Liver (tissue), 8 donors: ENCODE measurements at regions not wholly inside any gene's neighbourhood (a gene's known extent, or its start where the extent isn't known, plus 50 kb on each side); places are given as distances from the start of the nearest gene placed in this dataset.

ENCODE experiments used
- DNase-seq: peaks from one replicate; pipeline ENCODE4 v3.0.0-alpha.2; 2017; ENCODE audit warnings: low spot score
- H3K27ac ChIP-seq, 2 donors: one replicate each; pipeline ENCODE4 v1.7.0; 2013; ENCODE audit warnings: inconsistent platforms in 2 of 2, low read length in 2 of 2, control low read depth in 1 of 2, low read depth in 1 of 2, mild to moderate bottlenecking in 1 of 2
- H3K27me3 ChIP-seq, 4 donors: one replicate each; pipeline versions ENCODE4 v1.6.1 to v1.7.0; 2013; ENCODE audit warnings: low read length in 3 of 4, inconsistent platforms in 1 of 4, mild to moderate bottlenecking in 1 of 4, moderate library complexity in 1 of 4; ENCODE audit not compliant: control insufficient read depth in 4 of 4, insufficient read depth in 4 of 4
- H3K36me3 ChIP-seq, 4 donors: one replicate each; pipeline versions ENCODE4 v1.6.1 to v1.7.0; 2013; ENCODE audit warnings: low read length in 3 of 4, mild to moderate bottlenecking in 3 of 4, low read depth in 1 of 4, moderate library complexity in 1 of 4; ENCODE audit not compliant: control insufficient read depth in 4 of 4, insufficient read depth in 3 of 4
- H3K4me1 ChIP-seq, 4 donors: one replicate each; pipeline versions ENCODE4 v1.6.1 to v1.7.0; 2013; ENCODE audit warnings: low read length in 3 of 4, mild to moderate bottlenecking in 3 of 4, moderate library complexity in 1 of 4; ENCODE audit not compliant: control insufficient read depth in 4 of 4, insufficient read depth in 4 of 4
- H3K4me3 ChIP-seq, 3 donors: one replicate each; pipeline versions ENCODE4 v1.6.1 to v1.7.0; 2013; ENCODE audit warnings: low read length in 3 of 3, control low read depth in 1 of 3, low read depth in 1 of 3, mild to moderate bottlenecking in 1 of 3
- H3K9ac ChIP-seq, 2 donors: one replicate each; pipeline ENCODE4 v1.7.0; 2013; ENCODE audit warnings: low read length in 2 of 2, mild to moderate bottlenecking in 2 of 2, moderate library complexity in 2 of 2, control low read depth in 1 of 2, low read depth in 1 of 2
- H3K9me3 ChIP-seq, 4 donors: one replicate each; pipeline versions ENCODE4 v1.6.1 to v1.7.0; 2013; ENCODE audit warnings: low read length in 3 of 4; ENCODE audit not compliant: control insufficient read depth in 4 of 4
- ATF3 ChIP-seq: IDR thresholded peaks from 2 replicates; pipeline ENCODE4 v1.6.1; 2016; ENCODE audit warnings: antibody characterized with exemption
- CTCF ChIP-seq: fragments of 150-350 bp; IDR thresholded peaks from 2 replicates; pipeline ENCODE4 v1.5.1; 2017; ENCODE audit warnings: improper control_type of control experiment, low read depth, low read length; ENCODE audit not compliant: missing input control
- EGR1 ChIP-seq, 2 donors: IDR thresholded peaks; 2 replicates each; pipeline ENCODE4 v1.6.1; 2016 to 2018; ENCODE audit warnings: antibody characterized with exemption in 2 of 2, low read depth in 2 of 2
- FOXA1 ChIP-seq: IDR thresholded peaks from 2 replicates; pipeline ENCODE4 v1.6.1; 2016; ENCODE audit warnings: antibody characterized with exemption
- FOXA2 ChIP-seq: IDR thresholded peaks from 2 replicates; pipeline ENCODE4 v1.6.1; 2016; ENCODE audit warnings: antibody characterized with exemption
- GABPA ChIP-seq, 2 donors: IDR thresholded peaks in 1 of 2; conservative IDR thresholded peaks in 1 of 2; 2 replicates each; pipeline ENCODE4 v1.6.1; 2016; ENCODE audit warnings: antibody characterized with exemption in 2 of 2, mild to moderate bottlenecking in 1 of 2, moderate library complexity in 1 of 2
- HNF4A ChIP-seq, 2 donors: conservative IDR thresholded peaks; 2 replicates each; pipeline ENCODE4 v1.6.1; 2016; ENCODE audit warnings: antibody characterized with exemption in 2 of 2, mild to moderate bottlenecking in 2 of 2
- HNF4G ChIP-seq: IDR thresholded peaks from 2 replicates; pipeline ENCODE4 v1.6.1; 2016; ENCODE audit warnings: antibody characterized with exemption
- JUND ChIP-seq, 2 donors: IDR thresholded peaks; 2 replicates each; pipeline ENCODE4 v1.6.1; 2016; ENCODE audit warnings: antibody characterized with exemption in 2 of 2
- MAX ChIP-seq: IDR thresholded peaks from 2 replicates; pipeline ENCODE4 v1.6.1; 2016; ENCODE audit warnings: antibody characterized with exemption
- NR2F2 ChIP-seq: IDR thresholded peaks from 2 replicates; pipeline ENCODE4 v1.6.1; 2016; ENCODE audit warnings: antibody characterized with exemption
- RAD21 ChIP-seq, 2 donors: IDR thresholded peaks; 2 replicates each; pipeline ENCODE4 v1.6.1; 2016; ENCODE audit warnings: antibody characterized with exemption in 2 of 2, mild to moderate bottlenecking in 2 of 2
- REST ChIP-seq: IDR thresholded peaks from 2 replicates; pipeline ENCODE4 v1.6.1; 2016; ENCODE audit warnings: antibody characterized with exemption, mild to moderate bottlenecking
- RXRA ChIP-seq, 2 donors: IDR thresholded peaks; 2 replicates each; pipeline ENCODE4 v1.6.1; 2017 to 2018; ENCODE audit warnings: antibody characterized with exemption in 2 of 2, mild to moderate bottlenecking in 1 of 2
- SP1 ChIP-seq: IDR thresholded peaks from 2 replicates; pipeline ENCODE4 v1.6.1; 2018; ENCODE audit warnings: antibody characterized with exemption, mild to moderate bottlenecking
- TAF1 ChIP-seq: conservative IDR thresholded peaks from 2 replicates; pipeline ENCODE4 v1.6.1; 2016; ENCODE audit warnings: antibody characterized with exemption, mild to moderate bottlenecking
- YY1 ChIP-seq: IDR thresholded peaks from 2 replicates; pipeline ENCODE4 v1.6.1; 2016; ENCODE audit warnings: antibody characterized with exemption, mild to moderate bottlenecking
- ZBTB33 ChIP-seq: IDR thresholded peaks from 2 replicates; pipeline ENCODE4 v1.6.1; 2016; ENCODE audit warnings: antibody characterized with exemption
- WGBS: extraction: QIAGEN DNeasy Blood & Tissue Kit; methylation state at CpG from one replicate; pipeline ENCODE4 v1.1.7; 2013; 5-methylcytosine and 5-hydroxymethylcytosine counted together
- donor health status: healthy.
- donor health status: healthy.
- donor health status: healthy.
- donor health status: healthy.
- donor health status: healthy.

- H3K9ac ChIP-seq, result no peak overlapping the region
- WGBS, result 90% methylated on average over 2 of the region's 2 CpGs
- H3K27ac ChIP-seq, result no peak overlapping the region
- H3K4me3 ChIP-seq, result no peak overlapping the region
- TF ChIP-seq FOXA2, result no peak
- no peak for TF ChIP-seq RXRA (IDR thresholded peaks at IDR 0.05)
- no peak for TF ChIP-seq ZBTB33
- TF ChIP-seq ATF3, result no peak
- TF ChIP-seq HNF4A (conservative IDR thresholded peaks at IDR 0.05), result no peak
- no peak for TF ChIP-seq EGR1 (IDR thresholded peaks at IDR 0.05; ENCODE audit: low read depth in 2 of 2)
- TF ChIP-seq JUND (IDR thresholded peaks at IDR 0.05), result no peak
- no peak for TF ChIP-seq RAD21 (IDR thresholded peaks at IDR 0.05)
- TF ChIP-seq CTCF, result no peak
- TF ChIP-seq TAF1, result no peak
- no peak for TF ChIP-seq REST
- no peak for TF ChIP-seq HNF4G
- TF ChIP-seq NR2F2, result no peak
- TF ChIP-seq SP1, result no peak
- TF ChIP-seq GABPA (IDR thresholded peaks at IDR 0.05 in 1 of 2, conservative IDR thresholded peaks at IDR 0.05 in 1 of 2), result no peak
- no peak for TF ChIP-seq FOXA1
- TF ChIP-seq MAX, result no peak
- no peak for TF ChIP-seq YY1
- H3K9me3 ChIP-seq, result peaks cover 0 to 5% (median 1%) of the 10 kb centered on the region in 4 donors
- no peak for DNase-seq
- H3K4me1 ChIP-seq, result no peaks in the 10 kb centered on the region
- no peaks in the 10 kb centered on the region for H3K36me3 ChIP-seq
- no peaks in the 10 kb centered on the region for H3K27me3 ChIP-seq
Observed at GRCh38 chr3:118332699-118333098, 701.9 kb downstream of the IGSF11 start.

- H3K9ac ChIP-seq, result no peak overlapping the region
- H3K36me3 ChIP-seq, result no peaks in the 10 kb centered on the region
- peaks cover 0 to 4% (median under 1%) of the 10 kb centered on the region in 4 donors for H3K9me3 ChIP-seq
- no peaks in the 10 kb centered on the region for H3K4me1 ChIP-seq
- DNase-seq, result no peak
- H3K4me3 ChIP-seq, result no peak overlapping the region
- H3K27me3 ChIP-seq, result no peaks in the 10 kb centered on the region
- no peak overlapping the region for H3K27ac ChIP-seq
- no peak for TF ChIP-seq EGR1 (IDR thresholded peaks at IDR 0.05; ENCODE audit: low read depth in 2 of 2)
- TF ChIP-seq SP1, result no peak
- no peak for TF ChIP-seq GABPA (IDR thresholded peaks at IDR 0.05 in 1 of 2, conservative IDR thresholded peaks at IDR 0.05 in 1 of 2)
- no peak for TF ChIP-seq ATF3
- TF ChIP-seq FOXA1, result no peak
- TF ChIP-seq ZBTB33, result no peak
- no peak for TF ChIP-seq FOXA2
- no peak for TF ChIP-seq MAX
- TF ChIP-seq RAD21 (IDR thresholded peaks at IDR 0.05), result no peak
- no peak for TF ChIP-seq CTCF
Observed at GRCh38 chr3:118337649-118338048, 697.0 kb downstream of the IGSF11 start.
